ENCODE measurements at regions not wholly inside any gene's neighbourhood (a gene's known extent, or its start where the extent isn't known, plus 50 kb on each side); places are given as distances from the start of the nearest gene placed in this dataset.

GRCh38 chr3:34256021-34256420 is 457.6 kb downstream of the PDCD6IP start:
- intact Hi-C loops (cut with micrococcal nuclease) (no loop called here), dilution Hi-C loops (cut with MboI; ENCODE audit: extremely low pct_ligation_motif_present, low sequenced_read_pairs) (no loop called here)
- Histone ChIP-seq H3K9me3 (replicated peaks; ENCODE audit: control insufficient read depth, insufficient read depth, low read length) (no peaks in the 10 kb centered on the region), H3K4me1 (ENCODE audit: control insufficient read depth, extremely low read depth, insufficient read depth, low read length) (no peaks in the 10 kb centered on the region), H4K20me1 (replicated peaks; ENCODE audit: control insufficient read depth, extremely low read depth, insufficient read depth, low read length) (no peaks in the 10 kb centered on the region), H3K9me1 (replicated peaks; ENCODE audit: control insufficient read depth, extremely low read depth, insufficient read depth, low read length) (no peaks in the 10 kb centered on the region), H3K4me3 (replicated peaks in 1 of 3; ENCODE audit: insufficient read depth in 1 of 3, low read depth in 1 of 3, low read length in 3 of 3) (no peak overlapping the region), H3K4me2 (ENCODE audit: insufficient read depth, low read length) (no peak overlapping the region), H3K79me2 (ENCODE audit: control insufficient read depth, insufficient read depth, low read length) (no peaks in the 10 kb centered on the region), H2AFZ (ENCODE audit: low read depth, low read length) (no peak overlapping the region), H3K27ac (ENCODE audit: insufficient read depth, low read depth, low read length) (no peak overlapping the region), H3K9ac (replicated peaks; ENCODE audit: extremely low read depth, insufficient read depth, low read length) (no peak overlapping the region), H3K27me3 (ENCODE audit: control insufficient read depth in 2 of 2, insufficient read depth in 2 of 2, low read length in 2 of 2) (no peaks in the 10 kb centered on the region), H3K36me3 (ENCODE audit: control insufficient read depth in 2 of 2, extremely low read depth in 1 of 2, insufficient read depth in 2 of 2, low read length in 2 of 2) (no peaks in the 10 kb centered on the region)
- ChIA-PET POLR2A (no interaction called here), CTCF (no interaction called here)
- TF ChIP-seq POLR2A (IDR thresholded peaks at IDR 0.05; ENCODE audit: low read depth, low read length) = no peak
- TF ChIP-seq MAX (IDR thresholded peaks at IDR 0.05; ENCODE audit: insufficient read depth, insufficient read length) = no peak
- no peak for TF ChIP-seq EZH2 (IDR thresholded peaks at IDR 0.05; ENCODE audit: borderline replicate concordance, low read depth, low read length, severe bottlenecking)
- TF ChIP-seq JUN (IDR thresholded peaks at IDR 0.05; ENCODE audit: borderline replicate concordance, insufficient read depth, insufficient read length, low read depth) = no peak
- TF ChIP-seq MYC (IDR thresholded peaks at IDR 0.05; ENCODE audit: low read depth, low read length) = no peak
- TF ChIP-seq CTCF (IDR thresholded peaks at IDR 0.05; ENCODE audit: extremely low read depth in 1 of 2, insufficient read depth in 1 of 2, low read depth in 1 of 2, low read length in 2 of 2) = no peak
- no peak for TF ChIP-seq FOS (IDR thresholded peaks at IDR 0.05; ENCODE audit: borderline replicate concordance, insufficient read depth, low read length)
- no peak for TF ChIP-seq POLR2AphosphoS5 (IDR thresholded peaks at IDR 0.05; ENCODE audit: insufficient read depth, low read depth, low read length)
- TF ChIP-seq GATA2 (IDR thresholded peaks at IDR 0.05; ENCODE audit: insufficient read depth, insufficient read length, low read depth, low read length) = no peak
- no TSS peak for BruUV-seq (replicated peaks)
- no peak for FAIRE-seq
- DNase-seq (ENCODE audit: low read depth, low spot score) = no peak

Measured in endothelial cell of umbilical vein (primary cell).